Activated naive CD4-positive, alpha-beta T cell treated with anti-CD3 and anti-CD28 coated beads, Interleukin-2, amount 50 U/mL, for 72 hours (primary cell): ENCODE measurements at regions not wholly inside any gene's neighbourhood (a gene's known extent, or its start where the extent isn't known, plus 50 kb on each side); places are given as distances from the start of the nearest gene placed in this dataset.
"Not testable (repeated sequence)": the region's sequence is repeated elsewhere in the genome, so short reads cannot be mapped to it uniquely, and the experiment has no call there.

ENCODE experiments used
- ATAC-seq, 2 donors: fragments of 150-1000 bp; cut with Tn5 transposase; 2 replicates each; pipeline ENCODE4 v1.10.0; 2021; ENCODE audit warnings: mild to moderate bottlenecking in 2 of 2, moderate library complexity in 2 of 2
- DNase-seq, 2 donors: peaks; one replicate each; pipeline ENCODE4 v3.0.0; 2021 to 2022; ENCODE audit warnings: low spot score in 2 of 2
- H3K27ac Mint-ChIP-seq, 2 donors: one replicate each; pipeline ENCODE4 v1.8.0; 2022; ENCODE audit warnings: mild to moderate bottlenecking in 2 of 2, mixed read lengths in 2 of 2
- H3K36me3 Mint-ChIP-seq, 2 donors: one replicate each; pipeline ENCODE4 v1.8.0; 2022; ENCODE audit warnings: mixed read lengths in 2 of 2
- H3K9me3 Mint-ChIP-seq, 2 donors: one replicate each; pipeline ENCODE4 v1.8.0; 2022; ENCODE audit warnings: mixed read lengths in 2 of 2

DNA sequence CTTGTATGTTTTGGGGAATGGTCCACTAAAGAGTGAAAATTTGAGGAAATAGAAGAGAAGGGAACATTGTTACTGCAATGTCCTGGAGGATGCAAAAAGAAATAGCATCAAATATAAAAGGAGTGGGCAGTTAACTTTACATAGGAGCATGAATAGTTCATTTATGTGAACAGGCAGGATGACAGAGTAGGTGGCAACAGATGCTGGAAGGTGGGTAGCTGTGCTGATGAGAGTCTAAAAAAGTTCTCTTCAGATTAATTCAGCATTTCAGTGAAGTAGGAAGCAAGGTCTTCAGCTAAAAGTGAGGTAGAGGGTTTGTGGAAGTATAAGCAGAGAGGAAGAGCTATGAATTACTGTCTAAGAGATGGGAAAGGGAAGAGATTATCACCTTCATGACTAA is 276.5 kb downstream of the KIF2B start:
- no peak overlapping the region for H3K27ac Mint-ChIP-seq
- no peak for DNase-seq
- no peak for ATAC-seq
- peaks cover 11 to 16% of the 10 kb centered on the region in 2 donors for H3K9me3 Mint-ChIP-seq
- H3K36me3 Mint-ChIP-seq = peaks cover 0 to 2% of the 10 kb centered on the region in 2 donors

DNA sequence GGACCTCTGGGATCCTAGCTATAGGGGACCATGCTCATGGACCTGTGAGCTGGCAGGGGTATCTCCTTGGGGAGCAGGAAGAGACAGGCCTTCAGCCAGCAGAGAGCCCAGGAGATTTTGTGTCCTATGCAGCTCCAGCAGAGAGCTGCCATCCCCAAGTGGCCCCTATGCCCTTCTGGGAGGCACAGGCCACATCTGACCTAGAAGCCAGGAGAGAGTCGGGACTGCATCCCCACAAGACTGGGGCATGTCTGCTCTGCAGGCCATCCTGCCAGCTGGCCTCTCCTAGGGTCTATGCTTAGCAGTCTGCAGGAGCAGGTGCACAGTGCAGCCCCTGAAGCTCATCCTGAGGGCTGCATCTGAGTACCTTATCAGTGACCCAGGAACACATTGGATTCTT is 279.5 kb downstream of the KIF2B start:
- ATAC-seq = no peak
- H3K9me3 Mint-ChIP-seq = peaks cover 26 to 28% of the 10 kb centered on the region in 2 donors
- DNase-seq = no peak
- no peak overlapping the region for H3K27ac Mint-ChIP-seq
- H3K36me3 Mint-ChIP-seq = peaks cover 5 to 10% of the 10 kb centered on the region in 2 donors

DNA sequence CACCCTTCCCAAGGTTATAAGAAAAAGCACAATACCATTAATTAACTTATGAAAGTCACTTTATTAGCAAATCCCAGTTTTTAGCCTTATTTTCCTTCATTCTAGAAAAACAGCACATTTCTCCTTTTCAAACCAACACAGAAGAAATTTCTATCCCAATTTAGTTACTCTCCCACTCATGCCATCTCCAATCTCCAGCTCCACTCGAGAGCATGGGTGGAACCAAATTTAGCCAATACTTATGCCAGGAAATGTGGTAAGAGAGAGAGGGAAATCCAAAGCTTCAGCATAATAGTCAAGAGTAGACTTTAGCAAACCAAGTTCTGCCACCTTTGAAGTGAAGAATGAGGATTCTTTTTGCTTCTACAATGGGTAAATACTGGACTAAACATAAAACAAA is 288.8 kb downstream of the KIF2B start:
- Mint-ChIP-seq H3K9me3 (peaks cover 18 to 23% of the 10 kb centered on the region in 2 donors), H3K36me3 (peaks cover 0 to 5% of the 10 kb centered on the region in 2 donors), H3K27ac (no peak overlapping the region)
- DNase-seq (no peak), ATAC-seq (no peak)

GRCh38 chr17:54117452-54117851 is 294.7 kb downstream of the KIF2B start:
- ATAC-seq (no peak), DNase-seq (no peak)
- Mint-ChIP-seq H3K36me3 (peaks cover 0 to 7% of the 10 kb centered on the region in 2 donors), H3K27ac (no peak overlapping the region), H3K9me3 (peaks cover 9 to 12% of the 10 kb centered on the region in 2 donors)

- no peak for DNase-seq
- Mint-ChIP-seq H3K27ac (no peak overlapping the region), H3K9me3 (peaks cover 22 to 27% of the 10 kb centered on the region in 2 donors), H3K36me3 (peaks cover 10 to 19% of the 10 kb centered on the region in 2 donors)
- no peak for ATAC-seq
Measured at GRCh38 chr17:54124456-54124855, 301.7 kb downstream of the KIF2B start.

- ATAC-seq = no peak
- Mint-ChIP-seq H3K9me3 (peaks cover 26 to 30% of the 10 kb centered on the region in 2 donors), H3K27ac (no peak overlapping the region), H3K36me3 (peaks cover 0 to 7% of the 10 kb centered on the region in 2 donors)
- no peak for DNase-seq
Measured at GRCh38 chr17:54153423-54153822, 330.7 kb downstream of the KIF2B start.

- DNase-seq (no peak), ATAC-seq (no peak)
- Mint-ChIP-seq H3K27ac (no peak overlapping the region), H3K36me3 (peaks cover 0 to 21% of the 10 kb centered on the region in 2 donors), H3K9me3 (peaks cover 29 to 35% of the 10 kb centered on the region in 2 donors)
Measured at GRCh38 chr17:54157542-54157941, 334.8 kb downstream of the KIF2B start.

GRCh38 chr17:54172096-54172984 is 349.6 kb downstream of the KIF2B start:
- peaks cover 3 to 9% of the 10 kb centered on the region in 2 donors for H3K9me3 Mint-ChIP-seq
- no peaks in the 10 kb centered on the region for H3K36me3 Mint-ChIP-seq
- no peak overlapping the region for H3K27ac Mint-ChIP-seq
- ATAC-seq = no peak
- DNase-seq = no peak

- DNase-seq = no peak
- ATAC-seq = no peak
- peaks cover 3 to 12% of the 10 kb centered on the region in 2 donors for H3K9me3 Mint-ChIP-seq
- H3K36me3 Mint-ChIP-seq = no peaks in the 10 kb centered on the region
- no peak overlapping the region for H3K27ac Mint-ChIP-seq
Measured at GRCh38 chr17:54172985-54173316, 350.2 kb downstream of the KIF2B start.

- peaks cover 8 to 17% of the 10 kb centered on the region in 2 donors for H3K9me3 Mint-ChIP-seq
Measured at GRCh38 chr17:54177606-54178308, 355.0 kb downstream of the KIF2B start.

DNA sequence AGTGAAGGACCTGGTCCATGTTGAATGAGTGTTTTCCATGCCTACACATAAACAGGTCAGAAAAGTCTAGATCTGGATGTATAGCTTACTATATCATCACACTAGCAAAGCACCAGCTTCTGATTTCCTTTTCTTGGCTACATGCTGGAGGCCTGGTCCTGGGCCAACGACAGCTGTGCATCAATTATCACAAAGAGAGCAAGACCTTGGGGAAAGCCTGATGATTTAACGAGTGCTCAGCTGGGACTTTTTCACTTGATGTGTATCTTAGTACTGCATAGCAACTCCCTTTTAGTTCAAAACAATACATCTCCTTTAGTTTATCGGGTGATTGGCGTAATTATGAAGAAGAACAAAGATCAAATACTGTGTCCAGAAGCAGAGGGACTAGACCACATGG is 358.2 kb downstream of the KIF2B start:
- no peak for DNase-seq
- H3K9me3 Mint-ChIP-seq = peaks cover 10 to 14% of the 10 kb centered on the region in 2 donors
- no peak for ATAC-seq
- no peak overlapping the region for H3K27ac Mint-ChIP-seq
- no peaks in the 10 kb centered on the region for H3K36me3 Mint-ChIP-seq

More at GRCh38 chr17:54177606-54178308, 355.0 kb downstream of the KIF2B start:
- DNase-seq (no peak), ATAC-seq (no peak)
- Mint-ChIP-seq H3K27ac (no peak overlapping the region), H3K36me3 (no peaks in the 10 kb centered on the region)

DNA sequence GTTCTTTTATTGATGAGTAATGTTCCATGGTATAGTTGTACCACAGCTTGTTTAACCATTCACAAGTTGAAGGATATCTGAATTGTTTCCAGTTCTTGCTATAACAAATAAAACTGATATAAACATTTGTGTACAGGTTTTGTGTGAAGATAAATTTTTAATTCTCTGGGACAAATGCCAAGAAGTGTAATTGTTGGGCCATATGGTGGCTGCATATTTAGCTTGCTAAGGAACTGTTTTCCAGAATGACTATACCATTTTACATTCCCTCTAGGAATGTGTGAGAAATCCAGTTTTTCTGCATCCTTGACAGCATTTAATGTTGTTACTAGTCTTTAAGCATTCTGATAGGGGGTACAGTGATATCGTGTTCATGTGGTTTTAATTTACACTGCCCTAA is 368.5 kb downstream of the KIF2B start:
- H3K36me3 Mint-ChIP-seq = peaks cover 0 to 5% of the 10 kb centered on the region in 2 donors
- peaks cover 12 to 13% of the 10 kb centered on the region in 2 donors for H3K9me3 Mint-ChIP-seq
- H3K27ac Mint-ChIP-seq = no peak overlapping the region
- DNase-seq (no peak), ATAC-seq (no peak)

- Mint-ChIP-seq H3K9me3 (peaks cover 13% of the 10 kb centered on the region in 2 donors), H3K27ac (no peak overlapping the region), H3K36me3 (peaks cover 0 to 4% of the 10 kb centered on the region in 2 donors)
- ATAC-seq (no peak), DNase-seq (no peak)
Measured at GRCh38 chr17:54194268-54194667, 371.5 kb downstream of the KIF2B start.

- no peak for DNase-seq
- H3K9me3 Mint-ChIP-seq = peaks cover 8 to 9% of the 10 kb centered on the region in 2 donors
- no peak overlapping the region for H3K27ac Mint-ChIP-seq
- ATAC-seq = no peak
- no peaks in the 10 kb centered on the region for H3K36me3 Mint-ChIP-seq
Measured at GRCh38 chr17:54196751-54197150, 374.0 kb downstream of the KIF2B start.

GRCh38 chr17:54201380-54201779 is 378.7 kb downstream of the KIF2B start:
- H3K36me3 Mint-ChIP-seq, ATAC-seq, H3K27ac Mint-ChIP-seq, DNase-seq: not testable (repeated sequence)
- H3K9me3 Mint-ChIP-seq = peaks cover 9 to 11% of the 10 kb centered on the region in 2 donors

GRCh38 chr17:54220829-54221228 is 398.1 kb downstream of the KIF2B start:
- Mint-ChIP-seq H3K9me3 (no peaks in the 10 kb centered on the region), H3K36me3 (no peaks in the 10 kb centered on the region), H3K27ac (no peak overlapping the region)
- DNase-seq (no peak), ATAC-seq (no peak)

DNA sequence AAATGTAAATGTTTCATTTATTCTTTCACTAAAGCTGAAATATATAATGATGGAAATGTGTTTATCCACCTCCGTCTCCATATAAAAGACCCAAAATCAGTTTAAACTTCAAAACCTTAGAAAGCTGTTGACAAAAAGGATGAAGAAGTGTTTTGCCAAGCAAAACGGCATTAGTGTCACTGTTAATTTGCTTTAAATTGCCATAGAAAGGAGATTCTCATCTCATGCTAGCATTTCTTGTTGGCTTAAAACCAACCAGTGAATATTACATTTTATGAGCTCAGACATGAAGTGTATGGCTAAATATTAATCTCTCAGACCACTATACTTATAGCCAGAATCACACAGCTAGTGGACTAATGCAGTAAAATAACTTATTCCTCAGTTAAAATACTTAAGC is 398.8 kb downstream of the KIF2B start:
- H3K27ac Mint-ChIP-seq = no peak overlapping the region
- no peak for DNase-seq
- H3K36me3 Mint-ChIP-seq = no peaks in the 10 kb centered on the region
- H3K9me3 Mint-ChIP-seq = no peaks in the 10 kb centered on the region
- no peak for ATAC-seq
